Loucy (cell line): ENCODE measurements at regions not wholly inside any gene's neighbourhood (a gene's known extent, or its start where the extent isn't known, plus 50 kb on each side); places are given as distances from the start of the nearest gene placed in this dataset.

Experiments used
- CTCF ChIP-seq: fragments of 200-600 bp; sonication (generic); conservative IDR thresholded peaks from 2 replicates; pipeline ENCODE4 v1.5.1; 2014; ENCODE audit warnings: mild to moderate bottlenecking, antibody characterized with exemption, low read length
- EZH2phosphoT487 ChIP-seq: fragments of 200-600 bp; IDR thresholded peaks from 2 replicates; pipeline ENCODE4 v1.6.1; 2018; ENCODE audit warnings: antibody characterized with exemption, mild to moderate bottlenecking, moderate library complexity, borderline replicate concordance

GRCh38 chr13:111043575-111043982, 71.5 kb upstream of the ARHGEF7 start:
- no peak for TF ChIP-seq CTCF
- TF ChIP-seq EZH2phosphoT487 = no peak
